ENCODE measurements at regions not wholly inside any gene's neighbourhood (a gene's known extent, or its start where the extent isn't known, plus 50 kb on each side); places are given as distances from the start of the nearest gene placed in this dataset.

- TF ChIP-seq, protein P1, sequence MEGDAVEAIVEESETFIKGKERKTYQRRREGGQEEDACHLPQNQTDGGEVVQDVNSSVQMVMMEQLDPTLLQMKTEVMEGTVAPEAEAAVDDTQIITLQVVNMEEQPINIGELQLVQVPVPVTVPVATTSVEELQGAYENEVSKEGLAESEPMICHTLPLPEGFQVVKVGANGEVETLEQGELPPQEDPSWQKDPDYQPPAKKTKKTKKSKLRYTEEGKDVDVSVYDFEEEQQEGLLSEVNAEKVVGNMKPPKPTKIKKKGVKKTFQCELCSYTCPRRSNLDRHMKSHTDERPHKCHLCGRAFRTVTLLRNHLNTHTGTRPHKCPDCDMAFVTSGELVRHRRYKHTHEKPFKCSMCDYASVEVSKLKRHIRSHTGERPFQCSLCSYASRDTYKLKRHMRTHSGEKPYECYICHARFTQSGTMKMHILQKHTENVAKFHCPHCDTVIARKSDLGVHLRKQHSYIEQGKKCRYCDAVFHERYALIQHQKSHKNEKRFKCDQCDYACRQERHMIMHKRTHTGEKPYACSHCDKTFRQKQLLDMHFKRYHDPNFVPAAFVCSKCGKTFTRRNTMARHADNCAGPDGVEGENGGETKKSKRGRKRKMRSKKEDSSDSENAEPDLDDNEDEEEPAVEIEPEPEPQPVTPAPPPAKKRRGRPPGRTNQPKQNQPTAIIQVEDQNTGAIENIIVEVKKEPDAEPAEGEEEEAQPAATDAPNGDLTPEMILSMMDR (IDR thresholded peaks at IDR 0.05; ENCODE audit: low read depth, low read length, missing input control), result no peak
- TF ChIP-seq FOXA1 (IDR thresholded peaks at IDR 0.05), result no peak
- no peak for TF ChIP-seq SP1 (IDR thresholded peaks at IDR 0.05)
- no peak for TF ChIP-seq EGR1 (IDR thresholded peaks at IDR 0.05; ENCODE audit: low read depth in 2 of 2)
- TF ChIP-seq, protein P2, sequence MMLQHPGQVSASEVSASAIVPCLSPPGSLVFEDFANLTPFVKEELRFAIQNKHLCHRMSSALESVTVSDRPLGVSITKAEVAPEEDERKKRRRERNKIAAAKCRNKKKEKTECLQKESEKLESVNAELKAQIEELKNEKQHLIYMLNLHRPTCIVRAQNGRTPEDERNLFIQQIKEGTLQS (IDR thresholded peaks at IDR 0.05), result no peak
- TF ChIP-seq, protein P3, sequence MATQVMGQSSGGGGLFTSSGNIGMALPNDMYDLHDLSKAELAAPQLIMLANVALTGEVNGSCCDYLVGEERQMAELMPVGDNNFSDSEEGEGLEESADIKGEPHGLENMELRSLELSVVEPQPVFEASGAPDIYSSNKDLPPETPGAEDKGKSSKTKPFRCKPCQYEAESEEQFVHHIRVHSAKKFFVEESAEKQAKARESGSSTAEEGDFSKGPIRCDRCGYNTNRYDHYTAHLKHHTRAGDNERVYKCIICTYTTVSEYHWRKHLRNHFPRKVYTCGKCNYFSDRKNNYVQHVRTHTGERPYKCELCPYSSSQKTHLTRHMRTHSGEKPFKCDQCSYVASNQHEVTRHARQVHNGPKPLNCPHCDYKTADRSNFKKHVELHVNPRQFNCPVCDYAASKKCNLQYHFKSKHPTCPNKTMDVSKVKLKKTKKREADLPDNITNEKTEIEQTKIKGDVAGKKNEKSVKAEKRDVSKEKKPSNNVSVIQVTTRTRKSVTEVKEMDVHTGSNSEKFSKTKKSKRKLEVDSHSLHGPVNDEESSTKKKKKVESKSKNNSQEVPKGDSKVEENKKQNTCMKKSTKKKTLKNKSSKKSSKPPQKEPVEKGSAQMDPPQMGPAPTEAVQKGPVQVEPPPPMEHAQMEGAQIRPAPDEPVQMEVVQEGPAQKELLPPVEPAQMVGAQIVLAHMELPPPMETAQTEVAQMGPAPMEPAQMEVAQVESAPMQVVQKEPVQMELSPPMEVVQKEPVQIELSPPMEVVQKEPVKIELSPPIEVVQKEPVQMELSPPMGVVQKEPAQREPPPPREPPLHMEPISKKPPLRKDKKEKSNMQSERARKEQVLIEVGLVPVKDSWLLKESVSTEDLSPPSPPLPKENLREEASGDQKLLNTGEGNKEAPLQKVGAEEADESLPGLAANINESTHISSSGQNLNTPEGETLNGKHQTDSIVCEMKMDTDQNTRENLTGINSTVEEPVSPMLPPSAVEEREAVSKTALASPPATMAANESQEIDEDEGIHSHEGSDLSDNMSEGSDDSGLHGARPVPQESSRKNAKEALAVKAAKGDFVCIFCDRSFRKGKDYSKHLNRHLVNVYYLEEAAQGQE (IDR thresholded peaks at IDR 0.05), result no peak
- no peak for TF ChIP-seq JUND (IDR thresholded peaks at IDR 0.05)
- TF ChIP-seq RAD21 (IDR thresholded peaks at IDR 0.05), result no peak
- no peak for TF ChIP-seq HNF4G (IDR thresholded peaks at IDR 0.05)
- TF ChIP-seq, protein P4, sequence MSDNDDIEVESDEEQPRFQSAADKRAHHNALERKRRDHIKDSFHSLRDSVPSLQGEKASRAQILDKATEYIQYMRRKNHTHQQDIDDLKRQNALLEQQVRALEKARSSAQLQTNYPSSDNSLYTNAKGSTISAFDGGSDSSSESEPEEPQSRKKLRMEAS (IDR thresholded peaks at IDR 0.05), result no peak
These were observed 559.5 kb upstream of the PTCHD4 start for GRCh38 chr6:48670546-48670945.

Measured in liver (tissue), 3 donors.